H1 (cell line): ENCODE measurements at regions not wholly inside any gene's neighbourhood (a gene's known extent, or its start where the extent isn't known, plus 50 kb on each side); places are given as distances from the start of the nearest gene placed in this dataset.

ENCODE experiments used
- TEAD4 ChIP-seq: IDR thresholded peaks from 2 replicates; pipeline ENCODE4 v1.6.1; 2012; ENCODE audit warnings: low read depth, low read length, inconsistent platforms, mixed read lengths
- USF2 ChIP-seq: IDR thresholded peaks from 2 replicates; pipeline ENCODE4 v1.6.1; 2011; ENCODE audit warnings: low read length, improper control_type of control experiment

- TF ChIP-seq USF2 (no peak), TEAD4 (no peak)
- TF ChIP-seq, all 59 proteins: peak for 0
Measured at GRCh38 chr2:8018956-8019355, 662.9 kb upstream of the ID2 start (continued).
